ENCODE measurements at regions not wholly inside any gene's neighbourhood (a gene's known extent, or its start where the extent isn't known, plus 50 kb on each side); places are given as distances from the start of the nearest gene placed in this dataset.

DNA sequence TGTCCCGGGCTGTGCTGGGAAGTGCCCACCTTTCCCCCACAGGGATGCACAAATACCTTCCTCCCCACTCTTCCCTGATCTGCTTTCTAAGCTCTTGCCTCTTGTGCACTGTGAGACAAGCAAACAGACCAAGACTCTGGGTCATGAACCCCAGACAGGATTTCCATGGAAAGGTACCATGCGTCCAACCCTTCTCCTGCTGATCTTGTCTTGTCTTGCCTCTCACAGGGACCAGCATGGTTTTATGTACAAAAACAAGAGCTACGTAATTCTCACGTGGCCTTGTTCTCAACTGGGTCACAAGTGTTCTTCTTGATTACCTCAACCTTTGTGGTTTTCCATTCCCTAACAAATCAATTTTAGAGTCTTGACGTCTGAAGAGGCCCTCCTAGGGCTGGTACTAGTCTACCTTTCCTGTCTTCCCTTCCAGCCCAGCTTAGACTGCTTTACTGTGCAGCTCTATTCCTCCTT, 176.5 kb upstream of the MAP3K1 start:
- Histone ChIP-seq H3K27me3 (no peaks in the 10 kb centered on the region), H3K27ac (no peak overlapping the region), H3K4me3 (no peak overlapping the region), H3K36me3 (no peaks in the 10 kb centered on the region), H3K9me3 (no peaks in the 10 kb centered on the region), H3K4me1 (no peaks in the 10 kb centered on the region)
- TF ChIP-seq, protein P1, sequence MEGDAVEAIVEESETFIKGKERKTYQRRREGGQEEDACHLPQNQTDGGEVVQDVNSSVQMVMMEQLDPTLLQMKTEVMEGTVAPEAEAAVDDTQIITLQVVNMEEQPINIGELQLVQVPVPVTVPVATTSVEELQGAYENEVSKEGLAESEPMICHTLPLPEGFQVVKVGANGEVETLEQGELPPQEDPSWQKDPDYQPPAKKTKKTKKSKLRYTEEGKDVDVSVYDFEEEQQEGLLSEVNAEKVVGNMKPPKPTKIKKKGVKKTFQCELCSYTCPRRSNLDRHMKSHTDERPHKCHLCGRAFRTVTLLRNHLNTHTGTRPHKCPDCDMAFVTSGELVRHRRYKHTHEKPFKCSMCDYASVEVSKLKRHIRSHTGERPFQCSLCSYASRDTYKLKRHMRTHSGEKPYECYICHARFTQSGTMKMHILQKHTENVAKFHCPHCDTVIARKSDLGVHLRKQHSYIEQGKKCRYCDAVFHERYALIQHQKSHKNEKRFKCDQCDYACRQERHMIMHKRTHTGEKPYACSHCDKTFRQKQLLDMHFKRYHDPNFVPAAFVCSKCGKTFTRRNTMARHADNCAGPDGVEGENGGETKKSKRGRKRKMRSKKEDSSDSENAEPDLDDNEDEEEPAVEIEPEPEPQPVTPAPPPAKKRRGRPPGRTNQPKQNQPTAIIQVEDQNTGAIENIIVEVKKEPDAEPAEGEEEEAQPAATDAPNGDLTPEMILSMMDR (IDR thresholded peaks at IDR 0.05), result no peak
- no peak for DNase-seq (ENCODE audit: low spot score)

DNA sequence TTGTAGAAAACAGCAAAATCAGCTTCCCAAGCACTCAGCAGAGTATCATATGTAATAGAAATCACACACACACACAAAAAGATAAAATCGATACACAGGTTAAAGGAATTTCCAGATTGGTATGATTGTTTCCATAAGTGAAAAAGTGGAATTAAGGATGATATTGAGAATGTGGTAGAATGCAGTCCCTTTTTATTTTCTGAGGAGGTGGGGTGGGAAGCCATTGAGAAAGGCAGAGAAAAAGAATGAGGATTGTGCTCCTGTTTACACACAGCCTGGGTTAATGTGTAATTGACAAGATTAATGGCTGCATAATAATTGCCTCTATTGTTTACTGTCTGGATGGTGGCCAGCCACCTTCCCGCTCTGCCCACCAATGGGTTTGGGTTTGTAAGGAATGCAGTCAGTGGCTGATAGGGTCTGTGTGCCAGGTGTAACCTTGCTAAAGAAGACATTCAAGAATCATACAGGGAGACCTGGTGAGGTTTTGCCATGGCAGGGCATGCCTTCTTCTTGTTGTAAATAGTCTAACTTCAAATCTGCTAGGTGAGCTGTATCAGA, 177.2 kb upstream of the MAP3K1 start:
- no peaks in the 10 kb centered on the region for H3K36me3 ChIP-seq
- no peak overlapping the region for H3K27ac ChIP-seq
- DNase-seq (ENCODE audit: low spot score), result no peak
- H3K4me1 ChIP-seq, result no peaks in the 10 kb centered on the region
- no peaks in the 10 kb centered on the region for H3K9me3 ChIP-seq
- no peaks in the 10 kb centered on the region for H3K27me3 ChIP-seq
- no peak overlapping the region for H3K4me3 ChIP-seq
- TF ChIP-seq, protein P1 (IDR thresholded peaks at IDR 0.05), result no peak

DNA sequence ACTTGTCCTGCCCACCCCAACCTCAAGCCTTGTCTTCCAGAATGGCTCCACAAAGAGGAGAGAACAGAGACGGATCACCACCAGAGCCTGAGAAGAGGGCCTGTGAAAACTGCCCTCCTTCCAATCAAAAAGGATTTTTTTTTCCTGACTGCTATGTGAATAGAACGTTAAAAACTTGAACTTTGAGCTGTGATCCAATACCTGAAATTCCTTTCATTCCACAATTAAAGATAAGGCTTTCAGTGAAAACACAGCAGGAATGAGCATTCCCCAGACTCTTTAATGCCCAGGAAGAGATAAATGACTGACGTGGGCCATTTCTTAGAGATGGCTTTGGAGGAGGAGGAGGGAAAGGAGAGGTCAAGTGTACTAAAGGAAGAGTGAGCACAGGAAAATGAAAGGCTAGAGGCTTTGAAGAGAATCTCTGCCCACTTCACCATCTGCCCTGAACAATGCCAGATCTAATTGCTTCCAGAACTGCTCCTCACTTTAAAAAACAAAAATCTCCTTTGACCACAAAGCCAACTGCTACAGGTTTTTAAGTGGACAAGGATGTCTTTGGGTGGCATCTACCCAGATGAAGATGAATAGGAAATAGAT, 177.9 kb upstream of the MAP3K1 start:
- TF ChIP-seq, protein P1 (IDR thresholded peaks at IDR 0.05), result no peak
- DNase-seq (ENCODE audit: low spot score), result no peak
- Histone ChIP-seq H3K27me3 (no peaks in the 10 kb centered on the region), H3K27ac (no peak overlapping the region), H3K36me3 (no peaks in the 10 kb centered on the region), H3K4me1 (no peaks in the 10 kb centered on the region), H3K4me3 (no peak overlapping the region), H3K9me3 (no peaks in the 10 kb centered on the region)

DNA sequence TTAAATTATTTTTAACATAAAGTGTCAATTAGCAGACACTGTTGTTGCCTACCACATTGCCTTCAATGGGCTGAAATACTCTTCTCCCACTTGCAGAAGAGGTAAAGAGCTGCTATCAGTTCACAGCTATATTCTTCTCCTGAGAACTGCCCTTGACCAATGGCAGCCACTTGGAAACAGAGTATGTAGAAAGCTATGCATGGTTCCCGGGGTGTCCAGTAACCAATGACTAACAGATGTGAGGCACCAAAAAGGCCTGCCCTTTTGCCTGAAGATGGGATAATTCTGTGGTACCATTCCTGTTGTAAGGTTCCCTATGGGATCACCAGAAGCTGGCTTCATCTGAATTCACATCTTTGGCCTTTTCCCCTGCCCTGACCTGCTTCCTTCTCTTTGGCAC, 181.4 kb upstream of the MAP3K1 start:
- Histone ChIP-seq H3K4me1 (no peaks in the 10 kb centered on the region), H3K9me3 (no peaks in the 10 kb centered on the region), H3K27me3 (no peaks in the 10 kb centered on the region), H3K4me3 (no peak overlapping the region), H3K27ac (no peak overlapping the region), H3K36me3 (no peaks in the 10 kb centered on the region)
- TF ChIP-seq, protein P1 (IDR thresholded peaks at IDR 0.05), result no peak
- no peak for DNase-seq (ENCODE audit: low spot score)

DNA sequence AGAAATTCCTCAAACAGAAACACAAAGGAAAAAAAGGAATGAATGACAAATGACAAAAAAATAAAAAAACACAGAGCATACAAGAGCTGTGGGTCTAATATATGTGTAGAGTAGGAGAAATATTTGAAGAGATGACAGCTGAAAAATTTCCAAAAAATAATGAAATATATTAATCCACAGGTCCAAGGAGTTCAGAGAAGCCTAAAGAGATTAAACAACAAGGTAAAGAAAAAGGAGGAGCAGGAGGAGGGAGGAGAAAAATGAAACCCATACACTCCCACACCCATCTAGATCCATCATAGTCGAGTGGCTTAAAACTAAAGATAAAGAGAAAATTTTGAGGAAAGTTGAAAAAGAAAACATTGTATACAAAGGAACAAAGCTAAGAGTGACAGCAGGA, 182.4 kb upstream of the MAP3K1 start:
- Histone ChIP-seq H3K27me3 (no peaks in the 10 kb centered on the region), H3K4me1 (no peaks in the 10 kb centered on the region), H3K4me3 (no peak overlapping the region), H3K36me3 (no peaks in the 10 kb centered on the region), H3K27ac (no peak overlapping the region), H3K9me3 (no peaks in the 10 kb centered on the region)
- no peak for DNase-seq (ENCODE audit: low spot score)
- TF ChIP-seq, protein P1 (IDR thresholded peaks at IDR 0.05), result no peak

DNA sequence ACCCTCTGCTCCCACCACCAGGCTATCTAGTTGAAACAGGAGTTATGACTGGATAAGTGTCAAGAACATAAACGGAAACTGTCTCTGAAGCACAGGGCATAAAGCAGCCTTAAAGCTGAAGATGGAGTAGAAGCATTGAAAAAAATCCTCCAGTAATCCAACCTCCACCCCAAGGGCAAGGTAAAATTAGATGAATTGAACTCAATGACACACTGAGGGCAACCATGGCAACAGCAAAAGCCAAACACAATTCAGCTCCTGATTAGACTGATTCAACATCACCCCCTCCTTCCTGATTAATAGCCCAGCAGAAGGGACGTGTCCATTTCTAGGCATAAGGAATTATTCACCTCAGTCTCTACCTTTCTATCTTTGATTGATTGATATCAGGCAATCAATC, 183.2 kb upstream of the MAP3K1 start:
- peaks cover 0 to 6% of the 10 kb centered on the region in 2 donors for H3K9me3 ChIP-seq
- no peak for DNase-seq (ENCODE audit: low spot score)
- H3K27ac ChIP-seq, result no peak overlapping the region
- TF ChIP-seq, protein P1 (IDR thresholded peaks at IDR 0.05), result no peak
- no peaks in the 10 kb centered on the region for H3K27me3 ChIP-seq
- H3K4me3 ChIP-seq, result no peak overlapping the region
- no peaks in the 10 kb centered on the region for H3K36me3 ChIP-seq
- H3K4me1 ChIP-seq, result no peaks in the 10 kb centered on the region

Data from right atrium auricular region (tissue), 2 donors.